ENCODE measurements at regions not wholly inside any gene's neighbourhood (a gene's known extent, or its start where the extent isn't known, plus 50 kb on each side); places are given as distances from the start of the nearest gene placed in this dataset.
"Not testable (repeated sequence)": the region's sequence is repeated elsewhere in the genome, so short reads cannot be mapped to it uniquely, and the experiment has no call there.

DNA sequence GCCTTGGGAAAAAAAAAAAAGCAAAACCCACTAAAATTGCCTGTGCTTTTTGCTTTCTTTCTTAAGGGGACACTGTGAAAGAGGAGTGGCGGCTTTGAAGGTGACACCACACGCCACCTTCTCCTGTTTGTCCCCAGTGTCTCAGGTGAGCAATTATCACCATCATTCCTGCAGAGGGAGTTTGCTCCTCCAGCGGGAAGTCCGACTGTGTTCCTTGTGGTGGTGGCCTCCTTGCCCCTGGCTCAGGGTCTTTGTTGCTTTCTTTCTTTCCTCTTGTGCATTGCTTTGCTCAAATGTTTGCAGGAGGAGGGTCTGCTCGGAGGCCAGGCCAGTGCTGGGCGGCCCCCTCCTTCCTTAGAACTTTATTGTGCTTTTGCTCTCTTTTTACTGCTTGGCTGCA is 164.3 kb upstream of the CXCR4 start:
- TF ChIP-seq, protein P1, sequence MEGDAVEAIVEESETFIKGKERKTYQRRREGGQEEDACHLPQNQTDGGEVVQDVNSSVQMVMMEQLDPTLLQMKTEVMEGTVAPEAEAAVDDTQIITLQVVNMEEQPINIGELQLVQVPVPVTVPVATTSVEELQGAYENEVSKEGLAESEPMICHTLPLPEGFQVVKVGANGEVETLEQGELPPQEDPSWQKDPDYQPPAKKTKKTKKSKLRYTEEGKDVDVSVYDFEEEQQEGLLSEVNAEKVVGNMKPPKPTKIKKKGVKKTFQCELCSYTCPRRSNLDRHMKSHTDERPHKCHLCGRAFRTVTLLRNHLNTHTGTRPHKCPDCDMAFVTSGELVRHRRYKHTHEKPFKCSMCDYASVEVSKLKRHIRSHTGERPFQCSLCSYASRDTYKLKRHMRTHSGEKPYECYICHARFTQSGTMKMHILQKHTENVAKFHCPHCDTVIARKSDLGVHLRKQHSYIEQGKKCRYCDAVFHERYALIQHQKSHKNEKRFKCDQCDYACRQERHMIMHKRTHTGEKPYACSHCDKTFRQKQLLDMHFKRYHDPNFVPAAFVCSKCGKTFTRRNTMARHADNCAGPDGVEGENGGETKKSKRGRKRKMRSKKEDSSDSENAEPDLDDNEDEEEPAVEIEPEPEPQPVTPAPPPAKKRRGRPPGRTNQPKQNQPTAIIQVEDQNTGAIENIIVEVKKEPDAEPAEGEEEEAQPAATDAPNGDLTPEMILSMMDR (IDR thresholded peaks at IDR 0.05; ENCODE audit: low read depth, low read length, missing control alignments): no peak
- no peak for DNase-seq (ENCODE audit: extremely low read depth, low read depth)

DNA sequence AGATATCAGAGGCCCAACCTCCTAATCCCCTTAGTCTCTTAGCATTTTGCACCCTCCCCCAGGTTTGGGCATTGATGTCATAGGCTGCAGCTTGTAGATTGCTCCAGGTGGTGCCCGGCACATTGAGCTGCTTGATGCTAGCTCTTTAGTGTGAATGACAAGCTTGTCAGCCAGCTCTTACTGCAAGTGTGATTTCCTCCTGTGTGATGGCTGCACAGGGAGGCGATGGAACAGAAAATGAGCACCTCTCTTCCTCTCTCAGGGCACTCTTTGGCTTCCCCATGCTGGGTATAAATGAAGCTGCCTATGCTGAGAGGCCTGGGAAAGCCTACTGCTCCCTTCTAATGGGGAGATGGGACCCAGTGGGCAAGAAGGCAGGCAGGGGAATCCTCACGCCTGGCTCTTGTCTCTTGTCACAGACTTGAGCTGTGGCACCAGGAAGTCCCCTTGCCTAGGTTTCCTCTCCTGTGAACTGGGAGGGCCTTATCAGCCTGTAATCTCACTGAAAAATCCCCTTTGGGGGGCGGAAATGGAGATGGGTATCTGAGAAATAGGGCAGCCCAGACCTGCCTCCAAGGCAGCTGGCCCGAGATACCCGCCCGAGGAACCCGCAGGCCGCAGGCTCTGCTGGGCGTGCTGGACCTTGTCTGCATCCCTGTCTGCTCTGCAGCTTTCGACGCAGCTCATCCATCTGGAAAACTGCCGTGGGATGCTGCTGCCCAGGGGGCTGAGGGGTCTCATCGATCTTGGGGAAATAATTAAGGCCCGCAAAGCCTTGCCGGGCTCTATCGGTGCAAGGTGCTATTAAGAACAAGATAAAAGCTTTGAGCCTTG is 163.5 kb upstream of the CXCR4 start:
- DNase-seq (ENCODE audit: extremely low read depth, low read depth): no peak
- TF ChIP-seq, protein P1 (IDR thresholded peaks at IDR 0.05; ENCODE audit: low read depth, low read length, missing control alignments): no peak

More for the DNA sequence above, 164.3 kb upstream of the CXCR4 start:
- H3K4me3 ChIP-seq (replicated peaks; ENCODE audit: low read depth, low read length): no peak overlapping the region

DNA sequence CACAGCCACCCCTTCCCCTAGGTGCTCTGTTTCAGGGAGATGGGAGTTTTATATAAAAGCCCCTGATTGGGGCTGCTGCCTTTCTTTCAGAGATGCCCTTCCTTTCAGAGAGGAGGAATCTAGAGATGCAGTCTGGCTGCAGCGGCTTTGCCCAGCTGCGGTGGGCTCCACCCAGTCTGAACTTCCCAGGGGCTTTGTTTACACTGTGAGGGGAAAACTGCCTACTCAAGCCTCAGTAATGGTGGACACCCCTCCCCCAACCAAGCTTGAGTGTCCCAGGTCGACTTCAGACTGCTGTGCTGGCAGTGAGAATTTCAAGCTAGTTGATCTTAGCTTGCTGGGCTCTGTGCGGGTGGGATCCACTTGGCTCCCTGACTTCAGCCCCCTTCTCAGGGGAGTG is 148.4 kb upstream of the CXCR4 start:
- not testable (repeated sequence) for DNase-seq (ENCODE audit: extremely low read depth, low read depth); H3K4me3 ChIP-seq (replicated peaks; ENCODE audit: low read depth, low read length)

More for the DNA sequence above, 163.5 kb upstream of the CXCR4 start:
- no peak overlapping the region for H3K4me3 ChIP-seq (replicated peaks; ENCODE audit: low read depth, low read length)

DNA sequence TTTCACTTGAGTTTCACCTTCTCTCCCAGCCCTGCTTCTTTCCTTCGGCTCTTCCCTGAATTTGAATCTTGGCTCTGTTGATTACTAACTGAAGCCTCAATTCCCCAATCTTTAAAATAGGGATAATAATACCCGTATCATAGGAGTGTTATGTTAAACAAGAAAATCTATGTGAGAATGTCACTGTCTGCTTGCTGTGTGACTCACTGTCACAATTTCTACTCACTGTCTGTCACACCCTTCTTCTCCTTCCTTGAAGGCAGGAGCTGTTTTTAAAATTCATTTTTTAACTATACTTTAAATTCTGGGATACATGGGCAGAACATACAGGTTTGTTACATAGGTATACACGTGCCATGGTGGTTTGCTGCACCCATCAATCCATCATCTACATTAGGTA is 141.6 kb upstream of the CXCR4 start:
- TF ChIP-seq, protein P1 (IDR thresholded peaks at IDR 0.05; ENCODE audit: low read depth, low read length, missing control alignments): no peak
- H3K4me3 ChIP-seq (replicated peaks; ENCODE audit: low read depth, low read length): no peak overlapping the region
- DNase-seq (ENCODE audit: extremely low read depth, low read depth): no peak

DNA sequence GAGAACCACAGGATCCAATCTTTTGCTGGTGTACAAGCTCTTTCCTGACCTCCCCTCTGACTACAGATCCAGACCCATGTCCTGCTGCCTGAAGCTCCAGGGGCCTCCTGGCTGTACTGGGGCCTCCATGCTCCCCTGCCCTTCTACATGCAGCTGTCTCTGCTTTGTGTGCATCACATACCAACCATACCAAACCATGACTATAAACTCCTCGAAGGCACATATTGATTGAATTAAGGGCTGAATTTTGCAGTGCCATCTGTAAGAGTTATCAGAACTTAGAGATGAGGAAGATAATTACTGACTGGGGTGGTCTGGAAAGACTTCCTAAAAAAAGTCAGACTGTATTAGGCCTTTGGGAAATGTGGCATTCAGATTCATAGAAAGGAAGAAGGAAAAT is 139.9 kb upstream of the CXCR4 start:
- H3K4me3 ChIP-seq (replicated peaks; ENCODE audit: low read depth, low read length): no peak overlapping the region
- TF ChIP-seq, protein P1 (IDR thresholded peaks at IDR 0.05; ENCODE audit: low read depth, low read length, missing control alignments): no peak

DNA sequence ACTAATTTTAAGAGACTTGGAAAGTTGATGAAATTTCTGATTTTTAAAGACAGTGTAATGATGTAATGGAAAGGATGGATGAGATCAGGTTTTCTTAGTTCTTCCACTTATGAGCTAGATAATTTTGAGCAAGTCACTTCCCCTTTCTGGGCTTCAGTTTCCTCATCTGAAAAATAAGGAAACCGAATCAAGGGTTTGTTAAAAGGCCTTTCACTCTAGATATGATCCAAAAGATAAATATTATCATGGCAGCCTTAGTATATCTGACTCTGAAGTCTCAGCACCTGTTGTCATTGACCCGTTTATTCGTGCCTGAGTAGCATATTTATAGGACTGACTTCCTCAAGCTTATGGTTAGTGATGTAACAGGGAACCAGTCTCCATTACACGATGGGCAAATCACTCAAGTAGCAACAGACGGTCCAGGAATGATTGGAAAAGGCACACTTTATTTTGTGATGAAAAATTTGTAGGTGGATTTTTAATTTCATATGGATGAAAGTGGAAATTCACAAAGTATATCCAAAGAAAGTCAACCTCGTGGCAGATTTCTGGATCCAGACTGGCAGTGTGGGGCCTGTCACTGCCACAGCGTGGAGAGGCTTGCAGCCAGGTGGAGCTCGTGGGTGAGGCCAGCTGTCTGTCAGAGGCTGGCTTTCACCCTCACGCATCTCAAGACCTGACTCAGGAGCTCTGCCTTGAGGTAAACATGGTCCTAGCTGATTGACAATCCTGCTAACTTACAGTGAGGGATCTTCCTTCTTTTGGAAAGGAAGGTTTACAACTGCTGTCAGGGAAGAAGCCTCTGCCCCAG is 137.9 kb upstream of the CXCR4 start:
- no peak for DNase-seq (ENCODE audit: extremely low read depth, low read depth)
- H3K4me3 ChIP-seq (replicated peaks; ENCODE audit: low read depth, low read length): no peak overlapping the region
- TF ChIP-seq, protein P1 (IDR thresholded peaks at IDR 0.05; ENCODE audit: low read depth, low read length, missing control alignments): no peak

More for the DNA sequence above, 139.9 kb upstream of the CXCR4 start:
- no peak for DNase-seq (ENCODE audit: extremely low read depth, low read depth)

DNA sequence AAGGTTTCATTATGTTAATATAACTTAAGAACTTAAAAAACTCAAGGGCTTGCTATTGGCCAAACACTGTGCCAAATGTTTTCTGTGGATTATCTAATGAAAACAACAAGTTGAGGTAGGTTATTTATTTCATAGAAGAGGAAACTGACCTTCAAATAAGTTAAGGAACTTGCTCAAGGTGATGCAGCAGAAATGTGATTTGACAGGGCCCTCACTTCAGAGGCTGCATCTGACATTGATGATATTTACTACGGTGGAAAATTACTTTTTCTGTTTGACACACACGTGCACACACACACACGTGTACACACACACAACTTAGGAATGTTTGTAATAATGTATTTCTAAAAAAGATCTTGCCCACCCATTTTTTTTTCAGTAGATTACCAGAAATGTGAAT is 137.2 kb upstream of the CXCR4 start:
- TF ChIP-seq, protein P1 (IDR thresholded peaks at IDR 0.05; ENCODE audit: low read depth, low read length, missing control alignments): no peak
- no peak for DNase-seq (ENCODE audit: extremely low read depth, low read depth)
- no peak overlapping the region for H3K4me3 ChIP-seq (replicated peaks; ENCODE audit: low read depth, low read length)

Measured in HFF-Myc (cell line).